Muscle of leg (tissue), 3 donors: ENCODE measurements at regions not wholly inside any gene's neighbourhood (a gene's known extent, or its start where the extent isn't known, plus 50 kb on each side); places are given as distances from the start of the nearest gene placed in this dataset.

Source experiments
- DNase-seq: peaks from one replicate; pipeline ENCODE4 v3.0.0; 2013
- H3K27ac ChIP-seq: one replicate; pipeline ENCODE4 v1.5.1; 2013; ENCODE audit warnings: mild to moderate bottlenecking, low read length, control low read depth
- H3K27me3 ChIP-seq: one replicate; pipeline ENCODE4 v1.6.1; 2013; ENCODE audit warnings: low read length; ENCODE audit not compliant: control insufficient read depth, insufficient read depth
- H3K36me3 ChIP-seq: one replicate; pipeline ENCODE4 v1.6.1; 2013; ENCODE audit warnings: low read length; ENCODE audit not compliant: control insufficient read depth, insufficient read depth
- H3K4me1 ChIP-seq: one replicate; pipeline ENCODE4 v1.6.1; 2013; ENCODE audit warnings: low read length; ENCODE audit not compliant: control insufficient read depth, insufficient read depth
- H3K4me3 ChIP-seq: one replicate; pipeline ENCODE4 v1.5.1; 2013; ENCODE audit warnings: low read length, control low read depth
- H3K9me3 ChIP-seq: replicated peaks from 2 replicates; pipeline ENCODE4 v1.6.1; 2013; ENCODE audit warnings: low read depth, low read length; ENCODE audit not compliant: control insufficient read depth
- WGBS: methylation state at CpG from one replicate; pipeline ENCODE4 v1.1.5; 2013; ENCODE audit warnings: missing lambda C conversion rate; ENCODE audit not compliant: insufficient coverage; 5-methylcytosine and 5-hydroxymethylcytosine counted together

DNA sequence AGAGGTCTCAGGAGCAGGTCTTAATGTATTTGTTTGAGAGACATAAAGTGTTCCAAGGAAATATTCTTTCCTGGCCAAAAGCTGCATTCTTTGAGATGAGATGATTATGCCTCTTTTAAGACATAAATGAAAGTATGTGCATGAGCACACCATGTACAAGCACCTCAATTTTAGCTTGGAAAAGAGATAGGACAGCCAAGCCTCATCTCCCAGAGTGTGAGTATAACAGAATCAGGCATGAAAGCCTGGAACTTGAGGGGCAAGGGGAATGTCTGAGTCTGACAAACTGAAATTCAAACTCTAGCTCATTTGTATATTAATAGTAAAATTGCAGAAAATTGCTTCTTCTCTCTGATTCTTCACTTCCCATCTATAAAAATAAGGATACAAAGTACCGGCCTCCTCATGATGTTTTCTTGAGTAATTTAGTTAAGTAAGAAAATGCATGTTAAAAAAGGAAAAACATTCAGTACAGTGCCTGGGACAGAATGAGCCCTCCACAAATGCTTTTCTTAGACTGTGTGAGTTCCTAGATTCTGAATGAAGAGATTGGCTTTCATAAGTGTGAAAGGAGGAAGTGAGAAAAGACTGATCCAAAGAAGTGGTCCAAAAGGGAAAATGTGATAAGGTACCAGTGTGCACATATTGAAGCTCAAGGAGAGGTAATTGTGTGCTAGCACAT lies 1260.9 kb upstream of the SORCS1 start:
- no CpG with 5 or more reads among the region's 1 CpG for WGBS
- Histone ChIP-seq H3K27ac (no peak overlapping the region), H3K36me3 (no peaks in the 10 kb centered on the region), H3K27me3 (no peaks in the 10 kb centered on the region), H3K9me3 (no peaks in the 10 kb centered on the region), H3K4me1 (no peaks in the 10 kb centered on the region), H3K4me3 (no peak overlapping the region)
- no peak for DNase-seq

- no peaks in the 10 kb centered on the region for H3K4me1 ChIP-seq
- no peaks in the 10 kb centered on the region for H3K36me3 ChIP-seq
- no peak overlapping the region for H3K4me3 ChIP-seq
- H3K9me3 ChIP-seq, result no peaks in the 10 kb centered on the region
- no peak overlapping the region for H3K27ac ChIP-seq
- peak; percentile 35 for DNase-seq
- H3K27me3 ChIP-seq, result no peaks in the 10 kb centered on the region
- WGBS, result no CpG with 5 or more reads among the region's 1 CpG
These were observed 1260.2 kb upstream of the SORCS1 start for GRCh38 chr10:108424656-108425055.

GRCh38 chr10:108422286-108422685 lies 1257.8 kb upstream of the SORCS1 start:
- Histone ChIP-seq H3K4me3 (no peak overlapping the region), H3K27me3 (no peaks in the 10 kb centered on the region), H3K27ac (no peak overlapping the region), H3K4me1 (no peaks in the 10 kb centered on the region), H3K36me3 (no peaks in the 10 kb centered on the region), H3K9me3 (no peaks in the 10 kb centered on the region)
- DNase-seq, result no peak
- no CpG with 5 or more reads among the region's 2 CpGs for WGBS

- Histone ChIP-seq H3K27me3 (no peaks in the 10 kb centered on the region), H3K4me1 (no peaks in the 10 kb centered on the region), H3K36me3 (no peaks in the 10 kb centered on the region), H3K9me3 (no peaks in the 10 kb centered on the region), H3K4me3 (no peak overlapping the region), H3K27ac (no peak overlapping the region)
- DNase-seq, result no peak
- WGBS, result no CpG with 5 or more reads among the region's 2 CpGs
These were observed 1256.8 kb upstream of the SORCS1 start for GRCh38 chr10:108421266-108421665.

- Histone ChIP-seq H3K9me3 (no peaks in the 10 kb centered on the region), H3K4me1 (no peaks in the 10 kb centered on the region), H3K4me3 (no peak overlapping the region), H3K27me3 (no peaks in the 10 kb centered on the region), H3K36me3 (no peaks in the 10 kb centered on the region), H3K27ac (no peak overlapping the region)
- DNase-seq, result no peak
- no CpG with 5 or more reads among the region's 4 CpGs for WGBS
These were observed 1249.4 kb upstream of the SORCS1 start for GRCh38 chr10:108413954-108414353.

- H3K27ac ChIP-seq, result no peak overlapping the region
- H3K36me3 ChIP-seq, result no peaks in the 10 kb centered on the region
- no peaks in the 10 kb centered on the region for H3K9me3 ChIP-seq
- DNase-seq, result no peak
- H3K27me3 ChIP-seq, result no peaks in the 10 kb centered on the region
- H3K4me1 ChIP-seq, result no peaks in the 10 kb centered on the region
- H3K4me3 ChIP-seq, result no peak overlapping the region
- no CpG with 5 or more reads among the region's 2 CpGs for WGBS
These were observed 1247.8 kb upstream of the SORCS1 start for GRCh38 chr10:108412323-108412722.

- no CpG with 5 or more reads among the region's 2 CpGs for WGBS
- Histone ChIP-seq H3K27ac (no peak overlapping the region), H3K9me3 (no peaks in the 10 kb centered on the region), H3K4me3 (no peak overlapping the region), H3K27me3 (no peaks in the 10 kb centered on the region), H3K4me1 (no peaks in the 10 kb centered on the region), H3K36me3 (no peaks in the 10 kb centered on the region)
- DNase-seq, result no peak
These were observed 1247.4 kb upstream of the SORCS1 start for GRCh38 chr10:108411894-108412293.

DNA sequence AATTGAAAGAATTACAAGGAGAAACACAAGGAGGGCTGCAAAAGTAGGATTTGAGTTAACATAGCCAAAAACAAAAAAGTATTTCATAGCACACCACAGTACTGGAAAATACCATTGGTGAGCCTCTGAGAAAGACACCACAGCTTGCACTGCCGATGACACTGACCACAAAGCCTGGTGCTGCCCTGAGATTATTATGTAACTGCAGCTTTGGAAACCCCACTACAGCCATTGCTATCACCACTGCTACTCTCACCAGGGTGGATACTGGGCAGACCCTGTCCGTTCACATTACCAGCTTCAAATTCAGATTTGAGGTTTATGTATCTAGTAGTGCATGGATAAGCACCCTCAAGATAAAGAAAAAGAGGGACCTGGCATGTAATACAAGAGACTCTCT lies 1246.7 kb upstream of the SORCS1 start:
- Histone ChIP-seq H3K9me3 (no peaks in the 10 kb centered on the region), H3K4me3 (no peak overlapping the region), H3K27ac (no peak overlapping the region), H3K4me1 (no peaks in the 10 kb centered on the region), H3K36me3 (no peaks in the 10 kb centered on the region), H3K27me3 (no peaks in the 10 kb centered on the region)
- no peak for DNase-seq
- no CpG with 5 or more reads among the region's 2 CpGs for WGBS

DNA sequence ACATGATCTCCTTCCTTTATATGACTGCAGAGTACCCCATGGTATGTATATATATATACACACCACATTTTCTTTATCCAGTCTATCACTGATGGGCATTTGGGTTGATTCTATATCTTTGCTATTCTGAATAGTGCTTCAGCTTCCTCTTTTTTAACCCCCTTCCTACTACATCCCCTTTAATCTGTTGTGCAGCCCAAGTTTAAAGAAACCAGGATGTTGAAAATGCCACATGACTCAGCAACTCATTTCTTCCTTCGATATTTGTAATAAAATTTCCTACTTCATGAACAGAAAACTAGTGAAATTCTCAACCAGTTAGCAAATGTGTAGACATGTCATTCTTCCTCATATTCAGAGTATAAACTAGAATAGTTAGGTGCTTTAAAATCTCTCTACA lies 1245.7 kb upstream of the SORCS1 start:
- H3K4me1 ChIP-seq, result no peaks in the 10 kb centered on the region
- WGBS, result no CpG with 5 or more reads among the region's 1 CpG
- no peak overlapping the region for H3K4me3 ChIP-seq
- no peak for DNase-seq
- H3K27me3 ChIP-seq, result no peaks in the 10 kb centered on the region
- no peaks in the 10 kb centered on the region for H3K9me3 ChIP-seq
- H3K27ac ChIP-seq, result no peak overlapping the region
- no peaks in the 10 kb centered on the region for H3K36me3 ChIP-seq

- no peak overlapping the region for H3K4me3 ChIP-seq
- H3K4me1 ChIP-seq, result no peaks in the 10 kb centered on the region
- no peak for DNase-seq
- no peaks in the 10 kb centered on the region for H3K36me3 ChIP-seq
- H3K27me3 ChIP-seq, result no peaks in the 10 kb centered on the region
- no peaks in the 10 kb centered on the region for H3K9me3 ChIP-seq
- H3K27ac ChIP-seq, result no peak overlapping the region
These were observed 1244.8 kb upstream of the SORCS1 start for GRCh38 chr10:108409306-108409705.

GRCh38 chr10:108404155-108404554 lies 1239.6 kb upstream of the SORCS1 start:
- Histone ChIP-seq H3K27ac (no peak overlapping the region), H3K4me1 (no peaks in the 10 kb centered on the region), H3K4me3 (no peak overlapping the region), H3K9me3 (no peaks in the 10 kb centered on the region), H3K27me3 (no peaks in the 10 kb centered on the region), H3K36me3 (no peaks in the 10 kb centered on the region)
- DNase-seq, result no peak
- whole genome bisulfite sequencing, result no CpG with 5 or more reads among the region's 1 CpG
